ENCODE measurements at regions not wholly inside any gene's neighbourhood (a gene's known extent, or its start where the extent isn't known, plus 50 kb on each side); places are given as distances from the start of the nearest gene placed in this dataset.

DNA sequence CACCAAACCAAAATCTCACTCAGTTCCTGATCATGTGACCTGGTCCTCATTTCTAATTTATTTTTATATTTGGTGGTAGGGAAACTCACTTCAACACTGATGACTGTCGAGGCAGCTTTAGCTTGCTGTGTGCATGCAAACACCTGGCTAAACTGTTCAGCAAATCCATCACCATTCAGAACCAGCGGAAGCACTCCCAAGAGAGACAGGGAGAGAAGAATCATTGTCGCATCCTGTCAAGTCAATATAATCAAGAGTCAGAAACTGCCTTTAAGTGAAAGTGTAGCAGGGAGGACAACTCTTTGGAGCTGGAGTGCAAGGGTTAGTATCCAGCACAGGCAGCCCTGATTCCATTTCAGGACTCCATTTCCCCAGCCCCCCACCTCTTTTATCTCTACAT is 300.7 kb downstream of the XPNPEP1 start:
- no peak for TF ChIP-seq POLR2A (IDR thresholded peaks at IDR 0.05)
- TF ChIP-seq, protein P1, sequence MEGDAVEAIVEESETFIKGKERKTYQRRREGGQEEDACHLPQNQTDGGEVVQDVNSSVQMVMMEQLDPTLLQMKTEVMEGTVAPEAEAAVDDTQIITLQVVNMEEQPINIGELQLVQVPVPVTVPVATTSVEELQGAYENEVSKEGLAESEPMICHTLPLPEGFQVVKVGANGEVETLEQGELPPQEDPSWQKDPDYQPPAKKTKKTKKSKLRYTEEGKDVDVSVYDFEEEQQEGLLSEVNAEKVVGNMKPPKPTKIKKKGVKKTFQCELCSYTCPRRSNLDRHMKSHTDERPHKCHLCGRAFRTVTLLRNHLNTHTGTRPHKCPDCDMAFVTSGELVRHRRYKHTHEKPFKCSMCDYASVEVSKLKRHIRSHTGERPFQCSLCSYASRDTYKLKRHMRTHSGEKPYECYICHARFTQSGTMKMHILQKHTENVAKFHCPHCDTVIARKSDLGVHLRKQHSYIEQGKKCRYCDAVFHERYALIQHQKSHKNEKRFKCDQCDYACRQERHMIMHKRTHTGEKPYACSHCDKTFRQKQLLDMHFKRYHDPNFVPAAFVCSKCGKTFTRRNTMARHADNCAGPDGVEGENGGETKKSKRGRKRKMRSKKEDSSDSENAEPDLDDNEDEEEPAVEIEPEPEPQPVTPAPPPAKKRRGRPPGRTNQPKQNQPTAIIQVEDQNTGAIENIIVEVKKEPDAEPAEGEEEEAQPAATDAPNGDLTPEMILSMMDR (IDR thresholded peaks at IDR 0.05): no peak

All from tibial nerve (tissue), 3 donors.